ENCODE measurements at regions not wholly inside any gene's neighbourhood (a gene's known extent, or its start where the extent isn't known, plus 50 kb on each side); places are given as distances from the start of the nearest gene placed in this dataset.

GRCh38 chr2:58928973-58929372 is 687.8 kb upstream of the FANCL start:
- TF ChIP-seq CTCF (IDR thresholded peaks at IDR 0.05; ENCODE audit: low read length) (no peak), EZH2 (optimal IDR thresholded peaks at IDR 0.05; ENCODE audit: low read depth, low read length) (no peak), EZH2phosphoT487 (IDR thresholded peaks at IDR 0.05; ENCODE audit: low read length) (no peak)

All from MM.1S (cell line).